Globus pallidus (tissue), 1 donor: ENCODE measurements at regions not wholly inside any gene's neighbourhood (a gene's known extent, or its start where the extent isn't known, plus 50 kb on each side); places are given as distances from the start of the nearest gene placed in this dataset.
"Not testable (repeated sequence)": the region's sequence is repeated elsewhere in the genome, so short reads cannot be mapped to it uniquely, and the experiment has no call there.

ENCODE experiments used
- DNase-seq: peaks from one replicate; pipeline ENCODE4 v3.0.0-alpha.2; 2015; ENCODE audit warnings: low spot score

DNA sequence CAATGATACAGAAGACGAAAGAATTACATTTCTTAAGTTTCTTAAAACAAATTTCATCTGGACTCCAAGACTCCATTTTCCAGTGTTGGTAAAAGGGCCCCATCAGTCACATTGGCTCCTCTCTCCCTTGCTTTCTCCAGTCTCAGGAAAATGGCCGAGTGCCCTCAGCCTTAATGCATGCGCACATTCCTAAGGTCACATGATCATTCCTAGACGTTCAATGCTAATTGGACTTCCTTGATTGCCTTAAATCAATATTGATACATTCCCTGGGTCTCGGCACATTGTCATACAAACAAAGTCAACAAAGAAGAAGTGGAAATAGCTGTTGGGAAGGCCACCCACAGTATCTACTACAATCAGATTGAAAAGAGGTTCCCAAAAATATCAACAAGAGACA is 413.6 kb upstream of the GRAMD2B start:
- no peak for DNase-seq

DNA sequence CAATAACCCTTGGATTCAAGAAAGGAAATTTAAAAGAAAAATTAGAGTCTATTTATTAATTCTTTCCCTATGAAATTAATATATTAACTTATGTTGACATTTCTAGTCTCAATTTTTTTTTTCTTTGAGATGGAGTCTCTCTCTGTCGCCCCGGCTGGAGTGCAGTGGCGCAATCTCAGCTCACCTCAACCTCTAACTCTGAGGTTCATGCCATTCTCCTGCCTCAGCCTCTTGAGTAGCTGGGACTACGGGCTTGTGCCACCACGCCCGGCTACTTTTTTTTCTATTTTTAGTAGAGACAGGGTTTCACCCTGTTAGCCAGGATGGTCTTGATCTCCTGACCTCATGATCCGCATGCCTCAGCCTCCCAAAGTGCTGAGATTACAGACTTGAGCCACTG is 411.7 kb upstream of the GRAMD2B start:
- not testable (repeated sequence) for DNase-seq

DNA sequence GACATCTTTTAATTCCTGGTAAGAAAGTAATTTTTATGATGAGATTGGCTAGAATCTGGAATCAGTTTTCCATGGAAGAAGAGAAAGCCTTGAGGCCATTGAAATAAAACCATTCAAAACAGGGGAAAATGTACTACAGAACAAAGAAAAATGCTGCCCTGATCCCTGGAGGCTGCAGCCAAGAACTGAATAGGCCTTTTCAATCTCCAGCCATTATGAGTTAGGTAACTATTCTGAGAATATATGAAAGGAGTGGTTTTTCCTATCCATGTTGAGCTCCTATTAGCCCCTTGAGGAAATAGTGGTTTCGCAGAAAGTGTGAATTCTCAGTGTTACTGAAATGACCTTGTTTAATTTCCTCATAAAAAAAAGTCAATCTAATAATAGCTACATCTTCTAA is 408.5 kb upstream of the GRAMD2B start:
- peak; percentile 25 for DNase-seq

GRCh38 chr5:126015235-126016181 is 407.7 kb upstream of the GRAMD2B start:
- peak; percentile 53 for DNase-seq

GRCh38 chr5:126016256-126016655 is 407.0 kb upstream of the GRAMD2B start:
- DNase-seq, result peak; percentile 59

DNA sequence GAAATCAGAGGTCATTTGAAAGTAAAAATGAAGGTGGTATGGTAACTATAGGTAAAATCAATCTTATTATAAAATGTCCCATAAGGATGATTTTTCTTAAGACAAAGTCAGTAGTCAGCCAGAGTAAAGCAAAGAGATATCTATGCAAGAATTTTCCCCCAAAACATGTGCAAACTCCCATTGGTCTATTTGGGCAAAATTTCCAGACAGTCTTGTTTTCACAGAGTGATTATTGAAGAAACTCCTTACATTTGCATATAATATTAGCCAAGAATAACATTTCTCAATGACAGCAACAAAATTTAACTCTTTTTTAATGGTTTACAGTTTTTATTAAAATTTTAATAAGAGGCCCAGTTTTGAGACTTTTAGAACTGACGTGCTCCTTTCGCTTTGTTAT is 406.1 kb upstream of the GRAMD2B start:
- DNase-seq, result no peak

- DNase-seq, result no peak
Observed at GRCh38 chr5:126020770-126021169, 402.4 kb upstream of the GRAMD2B start.

DNA sequence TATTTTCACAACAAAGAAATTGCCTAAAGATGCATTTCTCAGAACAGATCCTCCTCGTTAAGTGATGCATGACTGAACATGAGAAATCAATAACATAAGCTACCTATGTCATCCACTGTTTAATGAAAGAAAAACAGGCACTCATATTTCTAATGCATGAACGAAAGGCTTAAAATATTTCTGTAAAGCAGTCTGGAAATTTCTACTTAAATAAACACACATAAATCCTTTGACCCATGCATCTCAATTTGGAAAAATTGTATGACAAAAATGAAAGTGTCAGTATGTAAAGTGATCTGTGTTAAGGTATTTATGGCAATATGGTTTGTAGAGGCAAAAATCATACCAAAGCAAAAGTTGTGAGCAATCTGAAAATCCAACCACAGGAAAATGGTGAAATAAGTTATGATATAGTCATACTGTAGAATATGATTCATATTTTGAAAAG is 399.2 kb upstream of the GRAMD2B start:
- no peak for DNase-seq

DNA sequence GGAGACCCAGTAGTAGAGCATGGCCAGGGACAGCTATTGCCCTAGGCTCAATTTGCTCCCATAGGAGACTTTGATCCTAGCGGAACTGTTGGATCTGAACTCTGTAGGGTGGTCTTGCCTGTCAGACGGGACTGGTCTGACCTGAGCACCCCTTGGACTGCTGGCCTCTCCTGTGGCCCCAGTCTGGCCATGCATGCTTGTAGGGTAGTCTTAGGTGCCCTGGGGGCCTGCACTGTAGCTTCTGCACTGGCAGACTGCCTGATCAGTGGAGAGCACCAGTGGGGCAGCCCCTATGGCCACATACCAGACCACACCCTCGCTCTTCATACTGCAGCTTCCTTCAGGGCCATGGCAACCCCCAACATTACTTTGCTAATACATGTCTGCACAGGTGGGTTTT is 396.1 kb upstream of the GRAMD2B start:
- DNase-seq, result no peak

DNA sequence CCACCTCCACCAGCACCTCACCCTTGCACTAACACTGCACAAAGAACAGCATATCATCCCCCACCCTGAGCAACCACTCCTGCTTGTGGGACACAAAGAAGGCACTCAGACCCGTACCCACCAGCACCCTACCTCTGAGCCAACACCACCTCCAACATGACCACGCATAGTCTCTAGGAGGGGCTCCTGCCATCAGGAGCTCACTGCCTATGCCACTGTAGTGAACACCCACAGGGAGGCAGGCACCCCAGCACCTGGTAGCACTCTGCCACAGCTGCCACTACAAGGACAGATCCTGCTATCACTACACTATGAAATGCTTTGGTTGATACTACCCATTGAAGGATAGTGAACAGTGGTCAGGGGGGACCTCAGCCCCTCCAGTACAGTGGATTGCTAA is 395.6 kb upstream of the GRAMD2B start:
- no peak for DNase-seq

DNA sequence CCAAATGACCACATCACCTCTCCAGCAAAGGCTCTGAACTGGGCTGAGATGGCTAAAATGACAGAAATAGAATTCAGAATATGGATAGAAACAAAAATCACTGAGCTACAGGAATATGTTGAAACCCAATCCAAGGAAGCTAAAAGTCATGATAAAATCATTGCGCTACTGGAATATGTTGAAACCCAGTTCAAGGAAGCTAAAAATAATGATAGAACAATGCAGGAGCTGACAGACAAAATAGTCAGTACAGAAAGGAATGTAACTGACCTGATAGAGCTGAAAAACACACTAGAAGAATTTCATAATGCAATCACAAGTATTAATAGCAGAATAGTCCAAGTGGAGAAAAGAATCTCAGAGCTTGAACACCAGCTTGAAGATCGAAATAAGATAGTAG is 394.9 kb upstream of the GRAMD2B start:
- DNase-seq, result no peak

- DNase-seq, result not testable (repeated sequence)
Observed at GRCh38 chr5:126029282-126029681, 393.9 kb upstream of the GRAMD2B start.

GRCh38 chr5:126030698-126031097 is 392.5 kb upstream of the GRAMD2B start:
- no peak for DNase-seq

DNA sequence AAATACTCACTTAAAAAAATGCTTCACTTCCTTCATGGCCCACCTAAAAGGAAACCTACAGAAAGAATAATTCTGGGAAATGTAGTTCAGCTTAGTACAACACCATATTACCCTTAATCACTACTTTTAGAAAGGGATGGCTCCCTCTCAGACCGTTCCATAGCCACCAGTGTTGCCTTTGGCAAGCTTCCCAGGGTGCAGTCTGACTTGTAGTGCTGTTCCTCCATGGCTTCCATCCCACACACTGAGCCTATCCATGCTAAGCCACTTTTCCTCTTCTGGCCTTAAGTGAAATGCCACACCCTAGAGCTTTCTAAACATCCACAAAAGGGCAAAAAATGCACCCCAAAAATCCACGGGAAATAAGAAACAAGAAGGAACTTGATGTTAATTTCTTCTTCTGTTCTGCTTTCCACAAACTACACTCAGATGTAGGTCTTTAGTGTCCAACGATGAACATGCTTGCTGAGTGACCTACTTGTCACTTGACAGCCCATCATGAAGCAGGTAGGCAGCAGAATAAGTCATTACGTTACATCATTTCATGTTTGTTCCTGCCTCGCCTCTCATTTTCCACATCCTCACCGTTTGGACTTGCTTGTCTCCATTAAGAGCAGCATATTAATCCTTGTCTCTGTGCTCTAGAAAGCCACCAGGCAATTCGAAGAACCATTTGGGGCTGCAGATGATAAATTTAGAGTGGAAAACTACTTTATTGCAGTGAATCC is 391.1 kb upstream of the GRAMD2B start:
- no peak for DNase-seq

GRCh38 chr5:126043688-126044087 is 379.5 kb upstream of the GRAMD2B start:
- no peak for DNase-seq

- DNase-seq, result no peak
Observed at GRCh38 chr5:126044111-126044668, 379.0 kb upstream of the GRAMD2B start.

DNA sequence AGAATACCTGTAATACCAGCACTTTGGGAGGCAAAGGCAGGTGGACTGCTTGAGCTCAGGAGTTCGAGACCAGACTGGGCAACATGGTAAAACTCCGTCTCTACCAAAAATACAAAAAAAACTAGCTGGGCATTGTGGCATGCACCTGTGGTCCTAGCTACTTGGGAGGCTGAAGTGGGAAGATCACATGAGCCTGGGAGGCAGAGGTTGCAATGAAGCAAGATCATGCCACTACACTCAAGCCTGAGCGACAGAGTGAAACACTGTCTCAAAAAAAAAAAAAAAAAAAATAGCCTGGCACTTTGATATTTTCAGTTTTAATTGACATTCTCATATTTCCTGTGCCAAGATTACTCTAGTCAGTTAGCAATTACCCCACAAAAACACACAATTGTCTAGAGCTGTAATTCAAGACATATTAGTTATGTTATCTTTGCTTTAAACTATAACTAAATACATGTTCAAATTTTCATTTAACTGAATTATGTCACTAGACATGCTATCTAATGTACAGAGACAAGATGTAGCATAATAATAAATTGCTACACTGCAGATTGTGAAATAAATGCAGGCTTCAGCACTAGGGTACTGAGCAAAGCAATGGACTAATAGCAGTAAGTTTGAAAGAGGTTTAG is 378.2 kb upstream of the GRAMD2B start:
- DNase-seq, result no peak

DNA sequence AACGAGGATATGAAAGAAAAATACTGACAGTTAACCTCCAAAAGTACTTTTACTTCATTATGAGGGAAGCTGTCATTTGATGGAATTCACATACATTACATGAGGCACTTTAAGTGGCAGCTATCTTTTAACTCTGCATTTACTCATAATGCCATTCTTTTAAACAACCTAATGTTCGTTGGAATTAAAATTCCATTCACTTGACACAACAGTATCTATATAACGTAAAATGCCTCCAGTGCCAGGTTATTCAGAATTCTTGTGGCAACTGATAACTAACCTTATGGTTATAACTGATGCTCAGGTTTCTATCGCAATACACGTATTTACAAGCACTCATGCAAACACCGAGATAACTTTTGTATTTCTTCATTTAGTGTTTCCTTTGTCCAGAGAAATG is 376.9 kb upstream of the GRAMD2B start:
- DNase-seq, result no peak

GRCh38 chr5:126046846-126047571 is 376.2 kb upstream of the GRAMD2B start:
- no peak for DNase-seq

- no peak for DNase-seq
Observed at GRCh38 chr5:126052120-126052519, 371.1 kb upstream of the GRAMD2B start.

- no peak for DNase-seq
Observed at GRCh38 chr5:126052791-126053190, 370.4 kb upstream of the GRAMD2B start.

GRCh38 chr5:126053630-126054029 is 369.6 kb upstream of the GRAMD2B start:
- DNase-seq, result no peak
